ENCODE measurements at regions not wholly inside any gene's neighbourhood (a gene's known extent, or its start where the extent isn't known, plus 50 kb on each side); places are given as distances from the start of the nearest gene placed in this dataset.

DNA sequence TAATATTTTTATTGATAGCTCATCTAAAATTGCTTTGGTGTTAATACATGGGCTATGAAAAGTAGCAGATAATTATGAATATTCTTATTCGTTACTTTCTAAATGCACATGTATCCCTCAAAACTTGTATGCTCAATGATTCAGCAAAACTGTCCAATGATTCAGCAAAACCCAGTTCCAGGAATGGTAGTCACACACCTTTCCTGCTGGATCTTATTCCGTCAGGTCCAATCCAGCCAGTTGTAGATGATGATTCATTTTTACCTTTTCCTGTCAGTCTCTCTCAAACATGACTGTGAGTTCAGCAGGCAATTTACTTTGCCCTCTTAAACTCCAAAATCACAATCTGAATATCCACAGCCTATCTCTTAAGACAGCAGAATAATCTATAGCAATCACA lies 1082.6 kb downstream of the EFNB2 start:
- Histone ChIP-seq H3K79me2 (ENCODE audit: low read length) (no peaks in the 10 kb centered on the region), H3K27me3 (ENCODE audit: low read length) (no peaks in the 10 kb centered on the region), H2AFZ (ENCODE audit: low read length) (no peak overlapping the region), H3K36me3 (ENCODE audit: insufficient read depth, low read length) (no peaks in the 10 kb centered on the region), H3K9me3 (ENCODE audit: low read length) (peaks cover 22% of the 10 kb centered on the region), H3K4me3 (ENCODE audit: low read length) (no peak overlapping the region), H3K4me1 (ENCODE audit: low read length) (no peaks in the 10 kb centered on the region), H3K27ac (ENCODE audit: low read length) (no peak overlapping the region), H3K9me2 (replicated peaks; ENCODE audit: insufficient read depth, low read length) (no peaks in the 10 kb centered on the region), H3K4me2 (ENCODE audit: low read depth, low read length, poor library complexity, severe bottlenecking) (no peak overlapping the region), H3K9ac (ENCODE audit: low read length) (no peak overlapping the region), H4K20me1 (ENCODE audit: insufficient read depth, low read depth, low read length) (no peaks in the 10 kb centered on the region)
- no peak for DNase-seq

DNA sequence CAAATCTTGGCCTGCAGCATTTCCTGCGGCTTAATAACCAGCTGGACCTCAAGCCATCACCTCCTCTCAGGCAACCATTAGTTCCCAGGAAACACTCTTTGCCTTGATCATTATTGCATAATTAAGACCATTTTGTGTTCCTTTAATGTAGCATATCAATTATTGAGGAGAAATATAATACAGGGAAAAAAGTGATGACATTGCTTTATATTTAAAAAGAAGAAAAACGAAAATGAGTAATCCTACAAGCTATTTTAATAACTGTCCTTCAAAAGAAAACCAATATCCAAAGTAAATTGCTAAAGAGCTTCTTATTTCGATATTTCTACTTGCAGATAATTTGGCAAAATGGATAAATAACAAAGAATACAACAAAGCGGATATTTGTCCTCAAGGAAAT lies 1084.7 kb downstream of the EFNB2 start:
- Histone ChIP-seq H3K27ac (ENCODE audit: low read length) (no peak overlapping the region), H4K20me1 (ENCODE audit: insufficient read depth, low read depth, low read length) (no peaks in the 10 kb centered on the region), H3K9ac (ENCODE audit: low read length) (no peak overlapping the region), H3K9me3 (ENCODE audit: low read length) (peaks cover 19% of the 10 kb centered on the region), H3K27me3 (ENCODE audit: low read length) (no peaks in the 10 kb centered on the region), H3K4me2 (ENCODE audit: low read depth, low read length, poor library complexity, severe bottlenecking) (no peak overlapping the region), H3K9me2 (replicated peaks; ENCODE audit: insufficient read depth, low read length) (no peaks in the 10 kb centered on the region), H3K4me3 (ENCODE audit: low read length) (no peak overlapping the region), H3K79me2 (ENCODE audit: low read length) (no peaks in the 10 kb centered on the region), H2AFZ (ENCODE audit: low read length) (no peak overlapping the region), H3K36me3 (ENCODE audit: insufficient read depth, low read length) (no peaks in the 10 kb centered on the region), H3K4me1 (ENCODE audit: low read length) (no peaks in the 10 kb centered on the region)
- no peak for DNase-seq

DNA sequence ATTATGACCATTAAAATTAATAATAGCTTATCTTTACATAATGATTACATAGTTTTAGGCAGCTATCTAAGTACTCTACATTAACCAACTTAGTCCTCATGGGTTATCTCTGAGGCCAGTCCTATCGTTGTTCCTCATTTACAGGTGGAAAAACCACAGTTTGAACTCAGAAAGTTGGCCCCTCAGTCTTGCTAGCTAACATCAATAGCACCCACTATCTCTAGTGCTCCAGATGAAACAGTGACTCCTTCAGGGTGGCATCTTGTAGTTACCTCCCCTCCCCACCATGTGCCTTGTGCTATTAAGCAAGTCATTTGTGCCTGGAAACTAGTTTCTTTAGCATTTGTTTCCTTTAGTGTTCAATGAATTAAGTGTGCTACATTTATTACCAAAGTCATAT lies 1086.7 kb downstream of the EFNB2 start:
- Histone ChIP-seq H3K9ac (ENCODE audit: low read length) (no peak overlapping the region), H2AFZ (ENCODE audit: low read length) (no peak overlapping the region), H3K9me2 (replicated peaks; ENCODE audit: insufficient read depth, low read length) (no peaks in the 10 kb centered on the region), H4K20me1 (ENCODE audit: insufficient read depth, low read depth, low read length) (no peaks in the 10 kb centered on the region), H3K9me3 (ENCODE audit: low read length) (peaks cover 15% of the 10 kb centered on the region), H3K79me2 (ENCODE audit: low read length) (no peaks in the 10 kb centered on the region), H3K4me2 (ENCODE audit: low read depth, low read length, poor library complexity, severe bottlenecking) (no peak overlapping the region), H3K27me3 (ENCODE audit: low read length) (no peaks in the 10 kb centered on the region), H3K4me3 (ENCODE audit: low read length) (no peak overlapping the region), H3K36me3 (ENCODE audit: insufficient read depth, low read length) (no peaks in the 10 kb centered on the region), H3K27ac (ENCODE audit: low read length) (no peak overlapping the region), H3K4me1 (ENCODE audit: low read length) (no peaks in the 10 kb centered on the region)
- no peak for DNase-seq

DNA sequence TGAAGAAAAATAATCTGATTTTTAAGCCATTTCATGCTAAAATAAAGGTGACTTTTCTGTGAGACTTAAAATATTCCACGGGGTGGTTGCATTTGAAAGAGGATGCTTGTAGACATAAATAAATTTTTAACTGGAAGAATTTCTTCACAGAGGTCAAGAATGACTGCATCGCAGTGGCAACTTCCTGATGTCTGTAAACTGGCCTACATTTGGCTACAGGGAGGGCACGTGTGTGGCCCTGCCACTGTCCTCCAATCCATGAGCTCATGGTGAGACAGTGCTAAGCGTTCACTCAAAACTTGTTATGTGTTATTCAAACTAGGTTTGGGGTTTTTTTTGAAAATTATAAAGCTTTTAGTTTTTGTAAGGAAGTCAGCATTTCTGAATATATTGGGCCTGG lies 1089.3 kb downstream of the EFNB2 start:
- H3K9ac ChIP-seq (ENCODE audit: low read length), result no peak overlapping the region
- H4K20me1 ChIP-seq (ENCODE audit: insufficient read depth, low read depth, low read length), result no peaks in the 10 kb centered on the region
- H2AFZ ChIP-seq (ENCODE audit: low read length), result no peak overlapping the region
- no peaks in the 10 kb centered on the region for H3K79me2 ChIP-seq (ENCODE audit: low read length)
- H3K4me2 ChIP-seq (ENCODE audit: low read depth, low read length, poor library complexity, severe bottlenecking), result no peak overlapping the region
- no peaks in the 10 kb centered on the region for H3K4me1 ChIP-seq (ENCODE audit: low read length)
- H3K27ac ChIP-seq (ENCODE audit: low read length), result no peak overlapping the region
- no peak for DNase-seq
- peaks cover 17% of the 10 kb centered on the region for H3K9me3 ChIP-seq (ENCODE audit: low read length)
- H3K9me2 ChIP-seq (replicated peaks; ENCODE audit: insufficient read depth, low read length), result no peaks in the 10 kb centered on the region
- no peak overlapping the region for H3K4me3 ChIP-seq (ENCODE audit: low read length)
- H3K27me3 ChIP-seq (ENCODE audit: low read length), result no peaks in the 10 kb centered on the region
- no peaks in the 10 kb centered on the region for H3K36me3 ChIP-seq (ENCODE audit: insufficient read depth, low read length)

DNA sequence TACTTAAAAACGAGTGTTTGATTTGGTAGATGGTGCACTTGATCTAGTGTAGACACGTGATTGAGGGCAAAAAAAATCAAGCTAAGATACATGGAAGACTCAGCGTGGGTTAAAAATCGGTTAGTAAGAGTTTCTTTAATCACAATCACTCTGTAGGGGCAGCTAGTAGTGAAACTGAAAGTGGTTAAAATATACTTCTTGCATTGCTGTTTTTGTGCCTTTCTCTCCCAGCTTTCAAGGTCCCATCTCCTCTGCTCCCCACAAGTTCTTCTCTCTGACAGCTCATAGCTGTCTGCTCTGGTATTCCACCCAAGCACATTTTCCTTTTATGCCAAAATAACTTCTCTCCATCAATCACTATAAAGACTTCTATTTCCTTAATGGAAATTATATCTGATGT lies 1089.7 kb downstream of the EFNB2 start:
- DNase-seq, result no peak
- Histone ChIP-seq H3K27ac (ENCODE audit: low read length) (no peak overlapping the region), H3K4me1 (ENCODE audit: low read length) (no peaks in the 10 kb centered on the region), H3K4me2 (ENCODE audit: low read depth, low read length, poor library complexity, severe bottlenecking) (no peak overlapping the region), H4K20me1 (ENCODE audit: insufficient read depth, low read depth, low read length) (no peaks in the 10 kb centered on the region), H3K9me2 (replicated peaks; ENCODE audit: insufficient read depth, low read length) (no peaks in the 10 kb centered on the region), H2AFZ (ENCODE audit: low read length) (0 out of 2 replicates have a peak overlapping the region, but pooled peaks have one; percentile 28), H3K9me3 (ENCODE audit: low read length) (peaks cover 16% of the 10 kb centered on the region), H3K36me3 (ENCODE audit: insufficient read depth, low read length) (no peaks in the 10 kb centered on the region), H3K27me3 (ENCODE audit: low read length) (no peaks in the 10 kb centered on the region), H3K9ac (ENCODE audit: low read length) (no peak overlapping the region), H3K79me2 (ENCODE audit: low read length) (no peaks in the 10 kb centered on the region), H3K4me3 (ENCODE audit: low read length) (no peak overlapping the region)

DNA sequence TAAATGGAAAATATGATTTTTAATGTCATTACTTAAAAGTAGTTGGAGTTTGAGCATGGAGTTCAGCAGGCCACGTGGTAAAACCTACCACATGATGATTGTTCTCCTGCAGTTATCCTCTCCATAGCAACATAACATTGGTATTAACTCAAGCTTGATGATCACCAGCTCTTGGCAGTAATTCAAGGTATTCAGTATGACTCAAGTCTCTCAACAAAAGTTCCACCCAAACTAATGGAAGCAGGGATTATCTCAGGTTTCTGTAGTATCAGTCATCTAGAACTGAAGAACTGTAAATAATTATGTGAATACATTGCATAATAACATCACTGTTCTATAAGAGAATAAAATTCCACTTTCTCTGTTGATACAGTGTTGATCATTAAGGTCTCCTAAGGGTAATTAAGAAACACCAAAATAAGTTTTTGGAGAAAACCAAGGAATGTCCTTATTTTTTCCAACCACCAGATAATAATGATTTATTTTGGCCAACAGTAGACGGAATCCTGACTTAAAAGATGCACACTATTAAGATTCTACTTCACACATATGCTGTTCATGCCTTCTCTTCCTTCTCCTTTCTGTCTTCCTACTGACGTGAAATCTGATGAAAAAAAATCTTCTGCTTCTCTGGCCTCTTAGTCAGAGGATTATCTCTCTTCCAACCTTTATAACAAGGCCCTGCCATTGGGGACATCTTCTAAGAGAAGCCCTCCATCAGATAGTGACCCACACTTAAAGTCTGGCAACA lies 1092.3 kb downstream of the EFNB2 start:
- H3K4me1 ChIP-seq (ENCODE audit: low read length), result no peaks in the 10 kb centered on the region
- H3K79me2 ChIP-seq (ENCODE audit: low read length), result no peaks in the 10 kb centered on the region
- H3K36me3 ChIP-seq (ENCODE audit: insufficient read depth, low read length), result no peaks in the 10 kb centered on the region
- H4K20me1 ChIP-seq (ENCODE audit: insufficient read depth, low read depth, low read length), result no peaks in the 10 kb centered on the region
- no peaks in the 10 kb centered on the region for H3K27me3 ChIP-seq (ENCODE audit: low read length)
- H3K4me2 ChIP-seq (ENCODE audit: low read depth, low read length, poor library complexity, severe bottlenecking), result no peak overlapping the region
- H3K9me3 ChIP-seq (ENCODE audit: low read length), result peaks cover 17% of the 10 kb centered on the region
- H3K9ac ChIP-seq (ENCODE audit: low read length), result no peak overlapping the region
- no peaks in the 10 kb centered on the region for H3K9me2 ChIP-seq (replicated peaks; ENCODE audit: insufficient read depth, low read length)
- H3K4me3 ChIP-seq (ENCODE audit: low read length), result no peak overlapping the region
- H3K27ac ChIP-seq (ENCODE audit: low read length), result no peak overlapping the region
- no peak for DNase-seq
- H2AFZ ChIP-seq (ENCODE audit: low read length), result no peak overlapping the region

DNA sequence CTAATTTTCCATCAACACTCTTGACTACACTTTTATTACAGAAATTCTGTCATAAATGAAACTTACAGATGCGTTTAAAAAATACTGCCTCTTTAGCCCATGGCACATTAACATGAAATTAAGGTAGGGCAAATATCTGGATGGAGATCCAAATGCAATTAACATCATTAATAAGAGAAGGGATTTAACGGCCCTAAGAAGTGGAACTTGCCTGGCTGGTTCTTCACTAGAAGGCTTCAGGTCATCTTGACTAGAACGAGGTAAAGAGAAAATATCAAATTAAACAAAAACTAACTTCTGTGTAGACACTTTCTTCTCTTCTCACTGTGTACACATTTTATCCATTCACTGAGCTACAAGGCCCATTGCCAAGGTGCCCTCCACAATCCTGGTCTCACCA lies 1093.4 kb downstream of the EFNB2 start:
- peaks cover 17% of the 10 kb centered on the region for H3K9me3 ChIP-seq (ENCODE audit: low read length)
- no peaks in the 10 kb centered on the region for H3K4me1 ChIP-seq (ENCODE audit: low read length)
- no peaks in the 10 kb centered on the region for H3K27me3 ChIP-seq (ENCODE audit: low read length)
- H3K79me2 ChIP-seq (ENCODE audit: low read length), result no peaks in the 10 kb centered on the region
- no peak for DNase-seq
- no peak overlapping the region for H3K9ac ChIP-seq (ENCODE audit: low read length)
- H2AFZ ChIP-seq (ENCODE audit: low read length), result no peak overlapping the region
- H4K20me1 ChIP-seq (ENCODE audit: insufficient read depth, low read depth, low read length), result no peaks in the 10 kb centered on the region
- no peak overlapping the region for H3K4me3 ChIP-seq (ENCODE audit: low read length)
- no peaks in the 10 kb centered on the region for H3K9me2 ChIP-seq (replicated peaks; ENCODE audit: insufficient read depth, low read length)
- H3K4me2 ChIP-seq (ENCODE audit: low read depth, low read length, poor library complexity, severe bottlenecking), result no peak overlapping the region
- H3K36me3 ChIP-seq (ENCODE audit: insufficient read depth, low read length), result no peaks in the 10 kb centered on the region
- H3K27ac ChIP-seq (ENCODE audit: low read length), result no peak overlapping the region

DNA sequence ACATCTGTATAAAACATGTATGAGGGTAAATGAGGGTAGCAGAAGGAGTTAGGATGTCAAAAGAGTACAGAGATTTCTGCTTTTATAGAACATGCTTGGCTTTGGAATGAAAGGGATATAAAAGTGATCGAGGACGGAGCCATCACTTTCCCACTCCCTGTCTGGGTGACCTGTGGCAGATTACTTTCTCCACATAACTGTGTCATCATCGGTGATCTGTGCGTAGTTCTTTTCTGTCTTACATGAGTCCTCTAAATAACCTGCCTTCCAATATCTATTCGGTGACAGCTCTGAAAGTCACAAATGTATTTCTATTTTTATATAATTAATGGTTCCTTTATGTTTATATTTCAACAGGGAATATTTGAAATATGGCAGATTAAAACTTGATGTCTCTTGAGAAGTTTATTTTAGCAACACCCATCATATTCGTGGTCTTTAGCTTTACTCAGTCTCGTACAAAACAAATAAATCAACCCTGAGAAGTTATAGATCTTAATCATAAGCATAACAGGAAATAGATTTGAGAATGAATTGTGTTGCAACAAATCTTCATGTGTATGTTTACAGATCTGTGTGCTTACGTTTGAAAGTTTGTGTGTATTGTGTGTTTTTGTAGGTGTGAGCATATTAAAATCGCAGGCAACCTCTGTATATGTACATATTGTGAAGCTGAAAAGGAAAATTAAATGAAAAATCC lies 1094.3 kb downstream of the EFNB2 start:
- Histone ChIP-seq H3K79me2 (ENCODE audit: low read length) (no peaks in the 10 kb centered on the region), H3K27ac (ENCODE audit: low read length) (no peak overlapping the region), H3K9ac (ENCODE audit: low read length) (no peak overlapping the region), H3K4me2 (ENCODE audit: low read depth, low read length, poor library complexity, severe bottlenecking) (no peak overlapping the region), H3K27me3 (ENCODE audit: low read length) (no peaks in the 10 kb centered on the region), H2AFZ (ENCODE audit: low read length) (no peak overlapping the region), H3K9me2 (replicated peaks; ENCODE audit: insufficient read depth, low read length) (no peaks in the 10 kb centered on the region), H4K20me1 (ENCODE audit: insufficient read depth, low read depth, low read length) (no peaks in the 10 kb centered on the region), H3K4me3 (ENCODE audit: low read length) (no peak overlapping the region), H3K4me1 (ENCODE audit: low read length) (no peaks in the 10 kb centered on the region), H3K36me3 (ENCODE audit: insufficient read depth, low read length) (no peaks in the 10 kb centered on the region), H3K9me3 (ENCODE audit: low read length) (peaks cover 23% of the 10 kb centered on the region)
- no peak for DNase-seq
